Mucosa of descending colon (tissue), 3 donors: ENCODE measurements at regions not wholly inside any gene's neighbourhood (a gene's known extent, or its start where the extent isn't known, plus 50 kb on each side); places are given as distances from the start of the nearest gene placed in this dataset.

ENCODE experiments used
- ATAC-seq: fragments of 200-7000 bp; cut with Tn5 transposase; one replicate; pipeline ENCODE4 v1.9.1; 2020; ENCODE audit warnings: mild to moderate bottlenecking, moderate library complexity
- DNase-seq, 3 donors: peaks; one replicate each; pipeline ENCODE4 v3.0.0-alpha.2; 2020
- H3K36me3 ChIP-seq: fragments of 200-600 bp; one replicate; pipeline ENCODE4 v1.8.0; 2021; ENCODE audit warnings: low read depth, mild to moderate bottlenecking
- H3K4me1 ChIP-seq: fragments of 200-600 bp; one replicate; pipeline ENCODE4 v1.8.0; 2021; ENCODE audit warnings: low read depth, mild to moderate bottlenecking
- H3K4me3 ChIP-seq: fragments of 200-600 bp; one replicate; pipeline ENCODE4 v1.8.0; 2021; ENCODE audit warnings: mild to moderate bottlenecking
- H3K9me3 ChIP-seq: fragments of 200-600 bp; one replicate; pipeline ENCODE4 v1.8.0; 2021; ENCODE audit warnings: mild to moderate bottlenecking
- intact Hi-C, 2 donors: fragments of 100-400 bp; cut with DNase I in 1 of 2; cut with micrococcal nuclease in 1 of 2; formaldehyde crosslinking; loops; one replicate each; pipeline versions ENCODE4 v1.11.0 to v1.11.1; 2022; cut with DNase I, micrococcal nuclease
- TF ChIP-seq, protein P1 (sequence below): fragments of 200-600 bp; IDR thresholded peaks from one replicate; pipeline ENCODE4 v1.8.0; 2022; ENCODE audit warnings: antibody characterized with exemption, mild to moderate bottlenecking
- donor health status: DM: no; HTN: no; CAD: no; lungs with moderate emphysema.
- donor health status: DM: no; HTN: no; CAD: no.
- donor health status: DM: no; HTN: yes; CAD: no.

DNA sequence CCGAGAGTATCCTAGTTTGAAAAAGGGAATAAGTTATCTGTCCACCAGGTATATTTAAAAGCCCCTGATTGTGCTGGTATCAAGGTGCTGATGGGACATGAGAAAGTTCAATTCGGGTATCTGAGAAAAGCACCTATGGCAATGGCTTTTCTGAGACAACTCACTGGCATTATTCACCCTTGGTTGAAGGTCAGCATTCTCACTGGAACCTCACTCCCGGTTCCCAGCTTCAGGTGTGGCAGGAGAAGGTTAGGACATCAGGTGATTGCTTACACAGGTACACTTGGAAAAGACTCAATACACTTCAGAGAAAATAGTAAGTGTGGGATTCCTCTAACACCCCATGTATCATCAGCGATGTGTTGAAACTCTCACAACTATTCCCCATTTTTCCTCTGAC, 643.1 kb downstream of the INHBA start:
- DNase-seq (no peak), ATAC-seq (no peak)
- intact Hi-C loops = no loop called here
- Histone ChIP-seq H3K4me3 (no peak overlapping the region), H3K36me3 (no peaks in the 10 kb centered on the region), H3K4me1 (no peaks in the 10 kb centered on the region), H3K9me3 (no peaks in the 10 kb centered on the region)
- TF ChIP-seq, protein P1, sequence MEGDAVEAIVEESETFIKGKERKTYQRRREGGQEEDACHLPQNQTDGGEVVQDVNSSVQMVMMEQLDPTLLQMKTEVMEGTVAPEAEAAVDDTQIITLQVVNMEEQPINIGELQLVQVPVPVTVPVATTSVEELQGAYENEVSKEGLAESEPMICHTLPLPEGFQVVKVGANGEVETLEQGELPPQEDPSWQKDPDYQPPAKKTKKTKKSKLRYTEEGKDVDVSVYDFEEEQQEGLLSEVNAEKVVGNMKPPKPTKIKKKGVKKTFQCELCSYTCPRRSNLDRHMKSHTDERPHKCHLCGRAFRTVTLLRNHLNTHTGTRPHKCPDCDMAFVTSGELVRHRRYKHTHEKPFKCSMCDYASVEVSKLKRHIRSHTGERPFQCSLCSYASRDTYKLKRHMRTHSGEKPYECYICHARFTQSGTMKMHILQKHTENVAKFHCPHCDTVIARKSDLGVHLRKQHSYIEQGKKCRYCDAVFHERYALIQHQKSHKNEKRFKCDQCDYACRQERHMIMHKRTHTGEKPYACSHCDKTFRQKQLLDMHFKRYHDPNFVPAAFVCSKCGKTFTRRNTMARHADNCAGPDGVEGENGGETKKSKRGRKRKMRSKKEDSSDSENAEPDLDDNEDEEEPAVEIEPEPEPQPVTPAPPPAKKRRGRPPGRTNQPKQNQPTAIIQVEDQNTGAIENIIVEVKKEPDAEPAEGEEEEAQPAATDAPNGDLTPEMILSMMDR = no peak

DNA sequence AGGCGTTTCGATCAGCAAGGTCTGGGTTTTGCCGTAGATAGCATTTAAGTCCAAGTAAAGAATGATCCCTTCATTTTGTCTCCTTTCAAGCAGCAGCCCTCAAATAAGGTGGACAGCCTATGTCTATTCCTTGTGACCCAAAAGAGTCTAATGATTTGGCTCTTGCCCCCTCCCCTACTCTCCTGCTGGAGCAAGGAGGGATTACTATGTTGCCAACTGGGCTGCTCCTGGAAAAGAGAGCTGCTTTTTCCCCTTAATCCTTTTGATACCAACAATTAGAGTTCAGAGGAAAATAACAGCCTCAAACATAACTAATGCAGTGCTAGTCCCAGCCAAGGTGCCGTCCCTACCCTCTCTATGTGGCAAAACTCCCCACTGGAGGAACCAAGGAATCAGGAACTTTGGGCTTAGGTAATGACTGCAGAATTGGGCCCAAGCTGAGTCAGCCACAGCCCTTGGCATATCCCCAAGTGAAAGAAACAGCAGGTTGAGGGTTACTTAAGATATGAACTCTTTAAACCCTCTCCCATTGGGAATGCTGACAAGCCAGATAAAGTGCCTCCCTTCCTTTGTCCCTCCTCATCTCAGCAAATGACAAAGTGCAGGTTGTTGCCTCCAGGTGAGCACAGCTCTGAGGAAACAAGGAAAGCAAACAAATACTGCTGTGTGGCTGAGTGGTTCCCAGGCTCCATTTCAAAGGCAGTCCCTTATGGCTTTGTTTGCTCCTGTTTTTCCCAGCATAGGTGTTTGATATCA, 643.7 kb downstream of the INHBA start:
- intact Hi-C loops = no loop called here
- H3K36me3 ChIP-seq = no peaks in the 10 kb centered on the region
- no peak overlapping the region for H3K4me3 ChIP-seq
- no peaks in the 10 kb centered on the region for H3K4me1 ChIP-seq
- TF ChIP-seq, protein P1 = no peak
- ATAC-seq (peak; percentile 89), DNase-seq (no peak)
- no peaks in the 10 kb centered on the region for H3K9me3 ChIP-seq

DNA sequence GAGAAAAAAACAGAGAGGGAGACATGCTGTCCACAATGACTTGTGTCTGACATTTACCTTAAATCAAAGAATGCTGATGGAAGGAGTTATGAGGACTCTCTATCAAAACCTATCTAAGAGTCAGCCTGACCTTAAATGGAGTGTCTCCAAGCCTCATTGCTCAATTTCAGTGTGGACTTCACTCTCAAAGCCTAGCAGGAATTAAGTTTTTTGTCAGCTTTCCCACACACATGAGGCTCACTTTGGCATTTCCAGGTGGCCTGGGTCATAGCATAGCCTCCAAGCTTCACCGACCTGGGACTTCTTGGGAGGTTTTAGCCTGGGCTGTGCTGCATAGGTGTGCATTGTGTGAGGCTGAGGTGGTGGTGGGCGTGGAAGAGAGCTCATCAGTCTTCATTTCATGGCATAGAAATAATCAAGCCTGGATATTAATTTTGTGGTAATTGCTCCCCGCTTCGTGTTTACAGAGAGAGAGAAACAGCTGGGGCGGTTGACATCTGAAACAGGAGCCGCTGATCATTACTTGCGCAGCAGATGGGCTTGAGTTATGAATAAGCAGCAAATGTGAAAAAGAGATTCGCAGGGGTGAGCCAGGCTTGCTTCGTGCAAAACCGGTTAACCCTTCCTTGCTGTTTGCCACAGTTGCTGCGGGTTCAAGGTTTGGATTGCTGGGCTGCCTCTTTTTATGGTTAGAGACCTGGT, 647.8 kb downstream of the INHBA start:
- ATAC-seq (no peak), DNase-seq (no peak)
- Histone ChIP-seq H3K36me3 (no peaks in the 10 kb centered on the region), H3K9me3 (no peaks in the 10 kb centered on the region), H3K4me1 (no peaks in the 10 kb centered on the region), H3K4me3 (no peak overlapping the region)
- intact Hi-C loops = no loop called here
- TF ChIP-seq, protein P1 = no peak

DNA sequence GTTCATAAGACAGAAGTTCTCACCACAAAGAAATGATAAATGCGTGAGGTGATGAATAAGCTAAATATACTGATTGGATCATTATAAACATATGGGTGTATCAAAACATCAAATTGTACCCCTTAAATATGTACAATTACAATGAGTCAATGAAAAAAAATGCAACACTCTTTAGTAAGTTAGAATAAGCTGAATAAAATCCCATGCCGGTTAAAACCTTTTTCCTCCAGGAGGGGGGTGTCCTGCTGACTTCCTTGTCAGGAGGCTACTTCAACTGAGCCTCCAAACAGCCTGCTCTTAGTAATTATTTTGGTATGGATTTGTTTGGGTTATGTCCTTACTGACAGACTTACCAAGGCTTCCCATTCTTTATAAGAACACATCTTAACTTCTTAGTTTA, 649.1 kb downstream of the INHBA start:
- H3K4me3 ChIP-seq = no peak overlapping the region
- no peaks in the 10 kb centered on the region for H3K4me1 ChIP-seq
- DNase-seq (no peak), ATAC-seq (no peak)
- TF ChIP-seq, protein P1 = no peak
- intact Hi-C loops = no loop called here
- H3K9me3 ChIP-seq = no peaks in the 10 kb centered on the region
- H3K36me3 ChIP-seq = no peaks in the 10 kb centered on the region

DNA sequence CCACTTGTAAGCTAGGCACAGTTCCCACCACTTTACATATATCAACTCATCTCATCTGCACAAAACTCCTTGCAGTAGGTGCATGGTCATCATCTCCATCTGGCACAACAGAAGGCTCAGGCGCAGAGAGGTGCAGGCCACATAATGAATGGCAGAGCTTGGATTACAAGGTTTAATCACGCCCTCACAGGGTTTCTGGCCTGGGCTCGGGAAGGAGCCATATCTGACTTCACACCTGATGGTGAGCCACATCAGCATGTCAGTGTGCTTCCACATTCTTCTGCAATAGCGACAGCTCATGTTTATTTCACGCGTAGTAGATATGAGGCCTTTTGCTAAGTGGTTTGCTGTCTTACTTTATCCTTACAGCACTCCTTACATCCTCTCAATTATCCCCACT, 650.2 kb downstream of the INHBA start:
- ATAC-seq (no peak), DNase-seq (no peak)
- intact Hi-C loops = no loop called here
- Histone ChIP-seq H3K36me3 (no peaks in the 10 kb centered on the region), H3K9me3 (no peaks in the 10 kb centered on the region), H3K4me3 (no peak overlapping the region), H3K4me1 (peaks cover 3% of the 10 kb centered on the region)
- TF ChIP-seq, protein P1 = no peak
